Smooth muscle cell (in vitro differentiated cells): ENCODE measurements at regions not wholly inside any gene's neighbourhood (a gene's known extent, or its start where the extent isn't known, plus 50 kb on each side); places are given as distances from the start of the nearest gene placed in this dataset.

ENCODE experiments used
- DNase-seq: peaks from one replicate; lab custom pipeline; 2025; ENCODE audit not compliant: unreplicated experiment; lab: John Stamatoyannopoulos, UW
- H2AFZ ChIP-seq: fragments of 200-600 bp; sonication (generic); 2 replicates; pipeline ENCODE4 v1.6.0; 2016; ENCODE audit warnings: antibody characterized with exemption, low read depth, mild to moderate bottlenecking
- H3F3A ChIP-seq: fragments of 200-600 bp; sonication (generic); 2 replicates; pipeline ENCODE4 v1.6.0; 2017; ENCODE audit warnings: antibody characterized with exemption, low read depth
- H3K27ac ChIP-seq: fragments of 200-600 bp; sonication (generic); 2 replicates; pipeline ENCODE4 v1.5.1; 2016; ENCODE audit warnings: low read depth, mild to moderate bottlenecking
- H3K27me3 ChIP-seq: fragments of 200-600 bp; sonication (generic); 2 replicates; pipeline ENCODE4 v1.6.1; 2016; ENCODE audit warnings: low read depth, mild to moderate bottlenecking
- H3K36me3 ChIP-seq: fragments of 200-600 bp; sonication (generic); 2 replicates; pipeline ENCODE4 v1.5.1; 2016; ENCODE audit warnings: low read depth
- H3K4me1 ChIP-seq: fragments of 200-600 bp; sonication (generic); 2 replicates; pipeline ENCODE4 v1.5.1; 2016; ENCODE audit warnings: low read depth
- H3K4me2 ChIP-seq: fragments of 200-600 bp; sonication (generic); 2 replicates; pipeline ENCODE4 v1.6.0; 2016; ENCODE audit warnings: mild to moderate bottlenecking
- H3K4me3 ChIP-seq: fragments of 200-600 bp; sonication (generic); 2 replicates; pipeline ENCODE4 v1.5.1; 2016; ENCODE audit warnings: mild to moderate bottlenecking
- H3K79me2 ChIP-seq: fragments of 200-600 bp; sonication (generic); 2 replicates; pipeline ENCODE4 v1.6.0; 2016; ENCODE audit warnings: low read depth, mild to moderate bottlenecking
- H3K9ac ChIP-seq: fragments of 200-600 bp; sonication (generic); 2 replicates; pipeline ENCODE4 v1.6.0; 2016; ENCODE audit warnings: low read depth
- H3K9me3 ChIP-seq: fragments of 200-600 bp; sonication (generic); replicated peaks from 2 replicates; pipeline ENCODE4 v1.5.1; 2016; ENCODE audit warnings: low read depth
- H4K20me1 ChIP-seq: fragments of 200-600 bp; sonication (generic); 2 replicates; pipeline ENCODE4 v1.6.0; 2016; ENCODE audit warnings: low read depth
- CTCF ChIP-seq: fragments of 200-600 bp; sonication (generic); IDR thresholded peaks from 2 replicates; pipeline ENCODE4 v1.5.1; 2017; ENCODE audit warnings: borderline replicate concordance, mild to moderate bottlenecking, antibody characterized with exemption; ENCODE audit not compliant: insufficient read depth, poor library complexity, severe bottlenecking
- WGBS: methylation state at CpG from one replicate; pipeline ENCODE4 v1.1.7; 2016; ENCODE audit warnings: low lambda C conversion rate; 5-methylcytosine and 5-hydroxymethylcytosine counted together

- TF ChIP-seq CTCF = no peak
- H3K79me2 ChIP-seq = no peaks in the 10 kb centered on the region
- H3K9ac ChIP-seq = no peak overlapping the region
- no peak overlapping the region for H2AFZ ChIP-seq
- H3K4me3 ChIP-seq = no peak overlapping the region
- no peaks in the 10 kb centered on the region for H3K36me3 ChIP-seq
- H3K27ac ChIP-seq = no peak overlapping the region
- peaks cover 4% of the 10 kb centered on the region for H3K9me3 ChIP-seq
- no peaks in the 10 kb centered on the region for H3F3A ChIP-seq
- no peaks in the 10 kb centered on the region for H4K20me1 ChIP-seq
- WGBS = 84% methylated on average over 2 of the region's 2 CpGs
- no peak overlapping the region for H3K4me2 ChIP-seq
- H3K27me3 ChIP-seq = no peaks in the 10 kb centered on the region
- DNase-seq = no peak
- H3K4me1 ChIP-seq = no peaks in the 10 kb centered on the region
Measured at GRCh38 chr10:131795761-131796160, 105.0 kb upstream of the PPP2R2D start.

- no peaks in the 10 kb centered on the region for H3K36me3 ChIP-seq
- H3K27me3 ChIP-seq = no peaks in the 10 kb centered on the region
- H4K20me1 ChIP-seq = no peaks in the 10 kb centered on the region
- H3K79me2 ChIP-seq = no peaks in the 10 kb centered on the region
- no peak overlapping the region for H3K27ac ChIP-seq
- no peak overlapping the region for H3K4me3 ChIP-seq
- H3F3A ChIP-seq = no peaks in the 10 kb centered on the region
- TF ChIP-seq CTCF = no peak
- H2AFZ ChIP-seq = no peak overlapping the region
- H3K9ac ChIP-seq = no peak overlapping the region
- no peak for DNase-seq
- H3K9me3 ChIP-seq = peaks cover 4% of the 10 kb centered on the region
- no peaks in the 10 kb centered on the region for H3K4me1 ChIP-seq
- no peak overlapping the region for H3K4me2 ChIP-seq
Measured at GRCh38 chr10:131797626-131798025, 103.2 kb upstream of the PPP2R2D start.

DNA sequence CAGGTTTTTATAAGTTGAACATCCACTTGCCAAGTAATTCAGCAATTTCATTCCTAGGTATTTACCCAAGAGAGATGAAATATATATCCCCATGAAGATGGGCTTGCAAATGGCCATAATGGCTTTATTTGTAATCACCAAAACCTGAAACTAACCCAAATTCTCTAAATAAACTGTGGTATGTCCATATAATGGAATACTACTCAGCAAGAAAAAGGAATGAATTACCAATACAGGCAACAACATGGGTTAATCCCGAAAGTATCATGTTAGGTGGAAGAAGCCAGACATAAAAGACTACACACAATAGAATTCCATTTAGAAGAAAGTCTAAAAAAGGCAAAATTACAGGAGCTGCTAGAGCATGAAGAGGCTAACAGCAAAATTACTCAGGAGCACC is 101.4 kb upstream of the PPP2R2D start:
- Histone ChIP-seq H3K36me3 (no peaks in the 10 kb centered on the region), H3K4me3 (no peak overlapping the region), H3K9me3 (peaks cover 4% of the 10 kb centered on the region), H4K20me1 (no peaks in the 10 kb centered on the region), H3K4me1 (no peaks in the 10 kb centered on the region), H3K4me2 (no peak overlapping the region), H3K79me2 (no peaks in the 10 kb centered on the region), H3K27me3 (no peaks in the 10 kb centered on the region), H2AFZ (no peak overlapping the region), H3K27ac (no peak overlapping the region), H3K9ac (no peak overlapping the region), H3F3A (no peaks in the 10 kb centered on the region)
- TF ChIP-seq CTCF = no peak
- WGBS = 68% methylated on average over 1 of the region's 1 CpG
- no peak for DNase-seq

GRCh38 chr10:131802156-131802915 is 98.5 kb upstream of the PPP2R2D start:
- Histone ChIP-seq H3K9me3 (peaks cover 4% of the 10 kb centered on the region), H2AFZ (no peak overlapping the region), H3K79me2 (no peaks in the 10 kb centered on the region), H3K27me3 (no peaks in the 10 kb centered on the region), H3K4me3 (no peak overlapping the region), H3K36me3 (no peaks in the 10 kb centered on the region), H3K9ac (no peak overlapping the region), H3F3A (no peaks in the 10 kb centered on the region), H3K4me1 (no peaks in the 10 kb centered on the region), H3K4me2 (no peak overlapping the region), H3K27ac (no peak overlapping the region), H4K20me1 (no peaks in the 10 kb centered on the region)
- 96% methylated on average over 16 of the region's 16 CpGs for WGBS
- no peak for TF ChIP-seq CTCF
- no peak for DNase-seq
